Testis (tissue), 2 donors: ENCODE measurements at regions not wholly inside any gene's neighbourhood (a gene's known extent, or its start where the extent isn't known, plus 50 kb on each side); places are given as distances from the start of the nearest gene placed in this dataset.

Experiments
- CTCF ChIP-seq, 3 experiments: fragments of 450-650 bp in 2 of 3; fragments of 200-600 bp in 1 of 3; sonication (generic) in 1 of 3; IDR thresholded peaks; one replicate each; pipeline ENCODE4 v1.5.1; 2016 to 2019; ENCODE audit warnings: antibody characterized with exemption in 3 of 3, mild to moderate bottlenecking in 2 of 3, moderate library complexity in 1 of 3
- POLR2A ChIP-seq: fragments of 450-650 bp; IDR thresholded peaks from one replicate; pipeline ENCODE4 v1.6.1; 2017; ENCODE audit warnings: antibody characterized with exemption, mild to moderate bottlenecking, moderate library complexity

GRCh38 chr5:173742432-173742816 is 126.0 kb upstream of the BOD1 start:
- no peak for TF ChIP-seq CTCF (IDR thresholded peaks at IDR 0.05)
- TF ChIP-seq POLR2A: no peak
